Gastroesophageal sphincter (tissue), 4 donors: ENCODE measurements at regions not wholly inside any gene's neighbourhood (a gene's known extent, or its start where the extent isn't known, plus 50 kb on each side); places are given as distances from the start of the nearest gene placed in this dataset.

ENCODE experiments used
- ATAC-seq: fragments of 150-250 bp; one replicate; pipeline ENCODE4 v1.9.1; 2016; ENCODE audit warnings: mild to moderate bottlenecking, moderate library complexity
- H3K27ac ChIP-seq, 4 donors: fragments of 200-600 bp; sonication (generic) in 3 of 4; 1 replicate in 3 of 4; 2 replicates in 1 of 4; pipeline ENCODE4 v1.5.1; 2016 to 2019
- H3K27me3 ChIP-seq: fragments of 200-600 bp; sonication (generic); one replicate; pipeline ENCODE4 v1.5.1; 2019
- H3K36me3 ChIP-seq, 2 donors: fragments of 200-600 bp; sonication (generic); one replicate each; pipeline ENCODE4 v1.5.1; 2019; ENCODE audit warnings: control low read depth in 1 of 2
- H3K4me1 ChIP-seq, 3 donors: fragments of 200-600 bp; sonication (generic); 1 replicate in 2 of 3; 2 replicates in 1 of 3; pipeline ENCODE4 v1.5.1; 2016 to 2019; ENCODE audit warnings: control low read depth in 2 of 3
- H3K4me3 ChIP-seq, 2 donors: fragments of 200-600 bp; sonication (generic); one replicate each; pipeline ENCODE4 v1.5.1; 2019; ENCODE audit warnings: mild to moderate bottlenecking in 1 of 2, moderate library complexity in 1 of 2
- H3K9me3 ChIP-seq, 3 donors: fragments of 200-600 bp; sonication (generic); one replicate each; pipeline ENCODE4 v1.5.1; 2017 to 2019; ENCODE audit warnings: control low read depth in 2 of 3
- CTCF ChIP-seq, 4 experiments: fragments of 200-600 bp in 2 of 4; fragments of 450-650 bp in 2 of 4; sonication (generic) in 1 of 4; IDR thresholded peaks; one replicate each; pipeline ENCODE4 v1.5.1; 2017 to 2019; ENCODE audit warnings: antibody characterized with exemption in 4 of 4, mild to moderate bottlenecking in 2 of 4, moderate library complexity in 2 of 4
- EP300 ChIP-seq: sonication (generic); formaldehyde crosslinking; IDR thresholded peaks from one replicate; pipeline ENCODE4 v1.6.1; 2017; ENCODE audit warnings: antibody characterized with exemption, mild to moderate bottlenecking
- POLR2A ChIP-seq, 2 donors: fragments of 450-650 bp; IDR thresholded peaks; one replicate each; pipeline ENCODE4 v1.6.1; 2017; ENCODE audit warnings: antibody characterized with exemption in 2 of 2, mild to moderate bottlenecking in 2 of 2, moderate library complexity in 1 of 2
- POLR2AphosphoS5 ChIP-seq: sonication (generic); formaldehyde crosslinking; IDR thresholded peaks from one replicate; pipeline ENCODE4 v1.6.1; 2017; ENCODE audit warnings: antibody characterized with exemption
- WGBS, 2 donors: methylation state at CpG; one replicate each; pipeline ENCODE4 v1.1.5; 2018; ENCODE audit warnings: low coverage in 1 of 2; 5-methylcytosine and 5-hydroxymethylcytosine counted together

DNA sequence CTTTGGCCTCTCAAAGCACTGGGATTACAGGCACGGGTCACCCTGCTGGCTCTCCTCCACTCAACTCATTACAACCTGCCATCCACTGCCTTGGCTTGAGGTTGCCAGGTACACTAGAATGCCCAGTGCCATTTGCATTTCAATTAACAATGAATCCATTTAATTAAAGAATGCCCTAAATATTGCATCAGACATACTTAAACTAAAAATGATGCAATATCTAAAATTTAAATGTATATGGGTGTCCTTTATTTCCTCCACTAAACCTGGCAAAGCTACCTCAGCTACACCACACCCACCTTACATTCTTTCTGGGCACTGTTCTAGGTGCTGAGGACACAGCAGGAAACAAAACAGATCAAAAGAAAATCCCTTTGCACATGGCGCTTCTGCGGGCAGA lies 382.2 kb upstream of the ZFHX3 start:
- Histone ChIP-seq H3K9me3 (no peaks in the 10 kb centered on the region), H3K4me1 (no peaks in the 10 kb centered on the region), H3K4me3 (no peak overlapping the region), H3K36me3 (no peaks in the 10 kb centered on the region), H3K27ac (no peak overlapping the region), H3K27me3 (no peaks in the 10 kb centered on the region)
- TF ChIP-seq EP300, result no peak
- TF ChIP-seq CTCF (IDR thresholded peaks at IDR 0.05), result no peak
- no peak for TF ChIP-seq POLR2AphosphoS5
- TF ChIP-seq POLR2A (IDR thresholded peaks at IDR 0.05), result no peak
- no peak for ATAC-seq
- WGBS, 2 donors, result 77 to 88% methylated on average over 3 of the region's 3 CpGs

- Histone ChIP-seq H3K4me1 (no peaks in the 10 kb centered on the region), H3K27ac (no peak overlapping the region), H3K36me3 (no peaks in the 10 kb centered on the region), H3K4me3 (no peak overlapping the region), H3K9me3 (no peaks in the 10 kb centered on the region), H3K27me3 (peaks cover 4% of the 10 kb centered on the region)
- TF ChIP-seq POLR2AphosphoS5 (no peak), CTCF (IDR thresholded peaks at IDR 0.05) (no peak), POLR2A (IDR thresholded peaks at IDR 0.05) (no peak), EP300 (no peak)
- ATAC-seq, result no peak
- 77 to 91% methylated on average over 5 to 6 of the region's 10 CpGs for WGBS, 2 donors
Observed at GRCh38 chr16:73428121-73428520, 380.2 kb upstream of the ZFHX3 start.

GRCh38 chr16:73427164-73427563 lies 379.2 kb upstream of the ZFHX3 start:
- Histone ChIP-seq H3K4me1 (no peaks in the 10 kb centered on the region), H3K36me3 (no peaks in the 10 kb centered on the region), H3K27ac (no peak overlapping the region), H3K9me3 (no peaks in the 10 kb centered on the region), H3K4me3 (no peak overlapping the region), H3K27me3 (peaks cover 8% of the 10 kb centered on the region)
- ATAC-seq, result no peak
- WGBS, 2 donors, result 68% methylated on average over 3 of the region's 3 CpGs; no CpG with 5 or more reads in 1 of the 2 donors
- TF ChIP-seq CTCF (IDR thresholded peaks at IDR 0.05), result no peak

DNA sequence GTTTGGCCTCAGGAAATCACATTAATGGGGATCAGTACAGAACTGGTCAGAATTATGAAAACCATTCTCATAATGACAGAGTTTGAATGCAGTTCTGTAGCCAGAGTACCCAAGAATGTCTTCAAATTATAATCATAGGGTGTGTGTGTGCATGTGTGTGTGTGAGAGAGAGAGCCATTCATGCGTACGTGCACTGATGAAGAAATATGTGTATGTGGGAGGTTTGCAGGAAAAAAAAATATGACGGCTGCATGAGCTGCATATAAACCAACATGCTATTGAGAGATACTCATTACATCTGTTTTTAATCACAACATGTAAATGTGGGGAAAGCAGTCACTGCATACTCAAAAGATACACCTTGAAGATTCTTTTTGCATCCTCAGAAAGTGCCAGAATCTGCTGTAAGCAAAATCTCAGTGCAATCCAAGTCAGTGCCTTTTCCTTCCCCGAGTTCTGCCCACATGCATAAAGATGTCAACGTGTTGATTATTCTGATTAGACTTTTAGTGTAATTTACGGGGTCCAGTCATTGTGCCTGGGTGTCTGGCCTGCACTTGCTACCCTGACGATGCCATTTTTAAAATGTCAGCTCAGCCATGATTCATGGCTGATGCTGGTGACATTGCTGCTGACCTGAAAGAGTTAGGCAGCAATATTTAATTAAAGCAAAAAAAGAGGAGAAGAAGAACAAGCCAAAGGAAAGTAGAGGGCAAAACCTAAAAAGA lies 378.7 kb upstream of the ZFHX3 start:
- Histone ChIP-seq H3K27me3 (peaks cover 8% of the 10 kb centered on the region), H3K4me1 (no peaks in the 10 kb centered on the region), H3K36me3 (no peaks in the 10 kb centered on the region), H3K9me3 (no peaks in the 10 kb centered on the region), H3K4me3 (no peak overlapping the region), H3K27ac (no peak overlapping the region)
- TF ChIP-seq POLR2A (IDR thresholded peaks at IDR 0.05), result no peak
- TF ChIP-seq POLR2AphosphoS5, result no peak
- TF ChIP-seq CTCF (IDR thresholded peaks at IDR 0.05), result no peak
- no peak for TF ChIP-seq EP300
- 61 to 75% methylated on average over 6 to 7 of the region's 7 CpGs for WGBS, 2 donors
- ATAC-seq, result no peak

DNA sequence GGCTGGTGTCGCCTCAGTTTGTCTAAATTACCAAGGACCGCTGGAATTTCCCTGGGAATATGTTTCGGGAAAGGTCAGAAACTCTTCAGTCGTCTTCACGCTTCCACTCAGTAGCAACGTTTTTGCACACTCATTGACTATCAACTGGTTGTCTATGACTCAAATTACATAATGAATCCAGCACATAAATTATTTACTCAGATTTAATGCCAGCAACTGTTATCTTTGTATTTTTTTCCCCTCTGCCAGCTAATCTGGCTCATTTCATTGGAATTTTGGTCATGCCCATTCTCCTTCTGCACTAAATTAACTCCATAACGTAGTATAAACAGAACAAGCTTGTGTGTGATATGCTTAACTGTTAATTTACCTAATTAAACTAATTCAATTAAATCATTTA lies 372.7 kb upstream of the ZFHX3 start:
- Histone ChIP-seq H3K4me1 (no peaks in the 10 kb centered on the region), H3K27me3 (peaks cover 25% of the 10 kb centered on the region), H3K4me3 (no peak overlapping the region), H3K36me3 (no peaks in the 10 kb centered on the region), H3K27ac (no peak overlapping the region), H3K9me3 (no peaks in the 10 kb centered on the region)
- ATAC-seq, result no peak
- 68 to 78% methylated on average over 6 to 7 of the region's 7 CpGs for WGBS, 2 donors
- TF ChIP-seq POLR2AphosphoS5, result no peak
- TF ChIP-seq POLR2A (IDR thresholded peaks at IDR 0.05), result no peak
- TF ChIP-seq EP300, result no peak
- no peak for TF ChIP-seq CTCF (IDR thresholded peaks at IDR 0.05)
